Pancreas (tissue), 10 donors: ENCODE measurements at regions not wholly inside any gene's neighbourhood (a gene's known extent, or its start where the extent isn't known, plus 50 kb on each side); places are given as distances from the start of the nearest gene placed in this dataset.

Experiments
- ATAC-seq, 4 donors: fragments of 200-7000 bp; cut with Tn5 transposase; one replicate each; pipeline versions ENCODE4 v1.8.0 to v1.9.1; 2020; ENCODE audit warnings: mild to moderate bottlenecking in 4 of 4, moderate library complexity in 4 of 4
- DNase-seq, 6 donors: peaks; one replicate each; pipeline ENCODE4 v3.0.0-alpha.2; 2020
- FAIRE-seq: peaks from 2 replicates; lab custom pipeline; 2012; peaks lifted over from hg19 to GRCh38; lab: Jason Lieb, UNC
- H3K27ac ChIP-seq, 4 donors: fragments of 200-600 bp; sonication (generic); 1 replicate in 3 of 4; 2 replicates in 1 of 4; pipeline versions ENCODE4 v1.5.0 to v1.8.0; 2020
- H3K27me3 ChIP-seq, 4 donors: fragments of 200-600 bp; one replicate each; pipeline ENCODE4 v1.8.0; 2021
- H3K36me3 ChIP-seq, 3 donors: fragments of 200-600 bp; sonication (generic) in 1 of 3; one replicate each; pipeline versions ENCODE4 v1.5.0 to v1.8.0; 2020 to 2021
- H3K4me1 ChIP-seq, 3 donors: fragments of 200-600 bp; one replicate each; pipeline ENCODE4 v1.8.0; 2021
- H3K4me3 ChIP-seq, 4 donors: fragments of 200-600 bp; sonication (generic) in 2 of 4; one replicate each; pipeline versions ENCODE4 v1.5.0 to v1.8.0; 2020 to 2021
- H3K9me3 ChIP-seq, 4 donors: fragments of 200-600 bp; one replicate each; pipeline ENCODE4 v1.8.0; 2021
- CTCF ChIP-seq, 4 donors: fragments of 200-600 bp; sonication (generic) in 3 of 4; IDR thresholded peaks; one replicate each; pipeline versions ENCODE4 v1.5.0 to v1.8.0; 2021; ENCODE audit warnings: antibody characterized with exemption in 4 of 4
- WGBS, 2 donors: extraction: QIAGEN DNeasy Blood & Tissue Kit; methylation state at CpG; one replicate each; pipeline ENCODE4 v1.1.7; 2013; 5-methylcytosine and 5-hydroxymethylcytosine counted together
- intact Hi-C, 3 donors: fragments of 100-400 bp; cut with DNase I; formaldehyde crosslinking; loops; one replicate each; pipeline versions ENCODE4 v1.11.1 to v1.14.2; 2022
- donor health status: healthy with polysubstance abuse.
- donor health status: DM: no; HTN: no; CAD: no; lungs with moderate emphysema.
- donor health status: DM: no; HTN: no; CAD: no.
- donor health status: control.
- donor health status: control.
- donor health status: Bipolar disorder and iron deficiency.
- donor health status: DM: yes; HTN: yes; CAD: no.
- donor health status: DM: no; HTN: no; CAD: no.
- donor health status: DM: no; HTN: no; CAD: no.
- donor health status: DM: yes; HTN: yes; CAD: no.

DNA sequence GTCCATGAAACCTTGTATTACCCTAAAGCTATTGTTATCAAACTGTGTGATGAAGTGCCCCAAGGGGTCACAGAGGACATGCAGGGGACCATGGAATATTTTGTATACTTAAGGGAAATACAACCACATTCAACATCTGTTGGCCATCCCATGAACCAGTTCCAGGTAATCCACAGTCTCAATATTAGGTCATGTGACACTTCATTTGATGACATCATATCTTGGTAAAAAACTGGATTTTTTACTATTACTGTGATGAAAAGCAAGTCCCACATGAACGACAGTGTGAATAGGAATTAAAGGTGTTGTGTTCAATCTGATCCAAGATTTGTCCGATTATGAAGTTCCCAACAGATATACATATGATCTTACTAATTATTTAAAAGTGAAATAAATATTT, 355.2 kb downstream of the IRS2 start:
- FAIRE-seq = no peak
- no peak for TF ChIP-seq CTCF (IDR thresholded peaks at IDR 0.05)
- intact Hi-C loops = no loop called here
- Histone ChIP-seq H3K27me3 (no peaks in the 10 kb centered on the region), H3K4me1 (no peaks in the 10 kb centered on the region), H3K27ac (no peak overlapping the region), H3K9me3 (no peaks in the 10 kb centered on the region), H3K36me3 (no peaks in the 10 kb centered on the region), H3K4me3 (no peak overlapping the region)
- WGBS, 2 donors = 33 to 40% methylated on average over 2 of the region's 2 CpGs
- ATAC-seq = no peak
- DNase-seq = no peak

GRCh38 chr13:109428146-109428545, 358.2 kb downstream of the IRS2 start:
- no peak overlapping the region for H3K27ac ChIP-seq
- no peak for TF ChIP-seq CTCF (IDR thresholded peaks at IDR 0.05)
- FAIRE-seq = no peak
- H3K27me3 ChIP-seq = no peaks in the 10 kb centered on the region
- 77 to 87% methylated on average over 3 of the region's 3 CpGs for WGBS, 2 donors
- H3K36me3 ChIP-seq = no peaks in the 10 kb centered on the region
- no peak for ATAC-seq
- no peak overlapping the region for H3K4me3 ChIP-seq
- DNase-seq = no peak
- intact Hi-C loops = no loop called here
- H3K9me3 ChIP-seq = no peaks in the 10 kb centered on the region
- H3K4me1 ChIP-seq = no peaks in the 10 kb centered on the region

DNA sequence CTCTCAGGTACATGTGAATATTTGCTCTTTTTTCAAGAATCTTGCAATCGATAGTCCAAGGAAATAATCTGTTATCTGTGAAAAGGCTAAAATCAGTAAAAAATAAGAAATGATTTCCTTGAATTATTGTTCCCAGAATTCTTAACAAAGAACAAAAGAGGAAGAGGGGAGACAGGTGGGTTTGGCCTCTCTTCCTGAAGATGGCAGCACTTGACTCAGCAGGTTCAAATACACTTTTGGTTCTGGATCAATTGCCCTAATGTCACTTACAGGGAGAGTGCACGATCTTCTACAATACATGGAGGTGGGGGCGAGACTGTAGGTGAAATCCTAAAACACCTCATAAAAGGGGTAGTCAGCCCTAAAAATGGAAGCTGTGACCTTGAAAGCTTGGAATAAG, 358.7 kb downstream of the IRS2 start:
- TF ChIP-seq CTCF (IDR thresholded peaks at IDR 0.05) = no peak
- no peak for FAIRE-seq
- Histone ChIP-seq H3K4me1 (no peaks in the 10 kb centered on the region), H3K27ac (no peak overlapping the region), H3K36me3 (no peaks in the 10 kb centered on the region), H3K4me3 (no peak overlapping the region), H3K27me3 (no peaks in the 10 kb centered on the region), H3K9me3 (no peaks in the 10 kb centered on the region)
- DNase-seq = no peak
- WGBS, 2 donors = 57 to 76% methylated on average over 3 of the region's 3 CpGs
- intact Hi-C loops = no loop called here
- ATAC-seq = no peak

- intact Hi-C loops = no loop called here
- WGBS, 2 donors = 65 to 76% methylated on average over 2 of the region's 2 CpGs
Observed at GRCh38 chr13:109427148-109427547, 359.2 kb downstream of the IRS2 start.

GRCh38 chr13:109426690-109426990, 359.7 kb downstream of the IRS2 start:
- WGBS, 2 donors = 70 to 79% methylated on average over 1 of the region's 1 CpG

More at GRCh38 chr13:109427148-109427547, 359.2 kb downstream of the IRS2 start:
- Histone ChIP-seq H3K9me3 (no peaks in the 10 kb centered on the region), H3K36me3 (no peaks in the 10 kb centered on the region), H3K4me3 (no peak overlapping the region), H3K27ac (no peak overlapping the region), H3K27me3 (no peaks in the 10 kb centered on the region), H3K4me1 (no peaks in the 10 kb centered on the region)
- ATAC-seq = no peak
- FAIRE-seq = no peak
- DNase-seq = no peak
- no peak for TF ChIP-seq CTCF (IDR thresholded peaks at IDR 0.05)

More at GRCh38 chr13:109426690-109426990, 359.7 kb downstream of the IRS2 start:
- no peak for TF ChIP-seq CTCF (IDR thresholded peaks at IDR 0.05)
- Histone ChIP-seq H3K4me3 (no peak overlapping the region), H3K4me1 (no peaks in the 10 kb centered on the region), H3K36me3 (no peaks in the 10 kb centered on the region), H3K27ac (no peak overlapping the region), H3K9me3 (no peaks in the 10 kb centered on the region), H3K27me3 (no peaks in the 10 kb centered on the region)
- FAIRE-seq = no peak
- intact Hi-C loops = no loop called here
- no peak for ATAC-seq
- DNase-seq = no peak
